GM12891 (cell line): ENCODE measurements at regions not wholly inside any gene's neighbourhood (a gene's known extent, or its start where the extent isn't known, plus 50 kb on each side); places are given as distances from the start of the nearest gene placed in this dataset.
"Not testable (repeated sequence)": the region's sequence is repeated elsewhere in the genome, so short reads cannot be mapped to it uniquely, and the experiment has no call there.

Experiments used
- DNase-seq: peaks from one replicate; pipeline ENCODE4 v3.0.0; 2011; ENCODE audit warnings: low spot score; ENCODE audit not compliant: insufficient read length
- FAIRE-seq: peaks from 2 replicates; lab custom pipeline; 2011; peaks lifted over from hg19 to GRCh38; lab: Jason Lieb, UNC
- PAX5 ChIP-seq: IDR thresholded peaks from 2 replicates; pipeline ENCODE4 v1.6.1; 2011; ENCODE audit warnings: low read length, moderate library complexity, mild to moderate bottlenecking; ENCODE audit not compliant: insufficient read depth, severe bottlenecking
- POLR2A ChIP-seq: IDR thresholded peaks from 2 replicates; pipeline ENCODE4 v1.6.1; 2011; ENCODE audit warnings: low read depth, low read length, control low read depth
- POLR2AphosphoS5 ChIP-seq: IDR thresholded peaks from 2 replicates; pipeline ENCODE4 v1.6.1; 2011; ENCODE audit warnings: low read depth, low read length, control low read depth
- POU2F2 ChIP-seq: IDR thresholded peaks from 2 replicates; pipeline ENCODE4 v1.6.1; 2011; ENCODE audit warnings: low read depth, mild to moderate bottlenecking, control low read depth, low read length, moderate library complexity
- SPI1 ChIP-seq: IDR thresholded peaks from 2 replicates; pipeline ENCODE4 v1.6.1; 2011; ENCODE audit warnings: low read depth, low read length, control low read depth
- TAF1 ChIP-seq: IDR thresholded peaks from 2 replicates; pipeline ENCODE4 v1.6.1; 2011; ENCODE audit warnings: low read depth, low read length, control low read depth

DNA sequence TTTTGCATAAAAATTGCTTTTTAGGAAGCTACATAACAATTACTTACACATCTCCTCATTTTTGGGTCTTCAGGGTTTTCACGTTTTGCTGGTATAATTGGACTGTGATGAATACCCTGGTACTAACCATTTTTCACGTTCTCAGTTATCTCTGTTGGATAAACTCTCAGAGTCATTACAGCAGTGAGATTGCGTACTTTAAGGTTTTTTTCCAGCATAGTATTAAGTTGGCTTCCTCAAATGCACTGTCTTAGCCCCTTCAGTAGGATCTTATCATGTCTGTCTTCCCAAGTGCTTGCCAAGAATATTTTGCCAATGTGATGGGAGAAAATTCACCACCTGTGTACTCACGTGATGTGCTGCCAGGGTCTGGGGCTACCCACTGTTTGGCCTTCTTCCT, 342.5 kb downstream of the TEX29 start:
- DNase-seq (no peak), FAIRE-seq (no peak)
- TF ChIP-seq POU2F2: no peak
- no peak for TF ChIP-seq TAF1
- no peak for TF ChIP-seq PAX5

DNA sequence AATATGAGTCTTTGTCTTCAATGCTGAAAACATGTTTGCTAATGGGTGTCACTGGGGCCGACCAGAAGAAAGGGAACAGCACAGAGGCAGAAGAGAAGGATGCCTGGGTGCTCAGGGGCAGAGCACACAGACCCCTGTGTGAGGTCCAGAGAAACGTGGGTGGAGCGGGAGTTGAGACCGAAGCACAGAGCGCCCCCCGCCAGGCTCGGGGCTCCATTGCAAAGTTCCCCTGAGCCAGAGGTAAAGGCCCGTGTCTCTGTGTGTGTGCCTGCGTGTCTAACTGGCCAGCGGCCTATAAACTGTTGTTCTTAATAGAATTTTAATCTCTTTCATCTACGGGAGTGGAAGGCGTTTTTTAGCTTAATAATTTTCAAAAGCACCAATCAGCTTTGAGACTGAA, 343.1 kb downstream of the TEX29 start:
- DNase-seq: no peak
- no peak for FAIRE-seq
- TF ChIP-seq TAF1: no peak
- no peak for TF ChIP-seq POLR2A
- no peak for TF ChIP-seq SPI1
- TF ChIP-seq POLR2AphosphoS5: no peak
- no peak for TF ChIP-seq PAX5
- TF ChIP-seq POU2F2: no peak

- DNase-seq (no peak), FAIRE-seq (no peak)
- no peak for TF ChIP-seq POLR2AphosphoS5
- TF ChIP-seq POLR2A: no peak
- no peak for TF ChIP-seq PAX5
- TF ChIP-seq POU2F2: no peak
- TF ChIP-seq TAF1: no peak
- TF ChIP-seq SPI1: no peak
Measured at GRCh38 chr13:111663953-111664421, 343.5 kb downstream of the TEX29 start.

DNA sequence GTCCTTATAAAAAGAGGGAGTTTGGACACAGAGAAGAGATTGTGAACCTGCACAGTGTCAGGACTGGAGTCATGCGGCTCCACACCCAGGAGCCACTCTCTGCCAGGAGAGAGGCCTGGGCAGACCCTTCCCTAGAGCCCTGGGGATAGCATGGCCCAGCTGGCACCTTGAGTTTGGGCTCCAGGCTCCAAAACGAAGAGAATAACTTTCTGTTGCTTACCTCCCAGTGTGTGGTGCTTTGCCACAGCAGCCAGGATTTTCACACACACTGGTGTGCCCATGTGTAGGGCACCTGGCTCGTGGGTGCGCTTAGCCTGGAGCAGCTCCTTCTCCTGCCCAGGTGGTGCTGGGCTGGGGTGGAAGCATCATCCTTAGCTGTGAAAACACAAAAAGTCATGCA, 344.3 kb downstream of the TEX29 start:
- TF ChIP-seq POLR2A: no peak
- no peak for TF ChIP-seq TAF1
- no peak for TF ChIP-seq SPI1
- TF ChIP-seq POLR2AphosphoS5: no peak
- TF ChIP-seq POU2F2: no peak
- no peak for TF ChIP-seq PAX5
- no peak for DNase-seq
- no peak for FAIRE-seq

- FAIRE-seq (no peak), DNase-seq (no peak)
- TF ChIP-seq POLR2A: no peak
Measured at GRCh38 chr13:111665691-111666095, 345.3 kb downstream of the TEX29 start.

DNA sequence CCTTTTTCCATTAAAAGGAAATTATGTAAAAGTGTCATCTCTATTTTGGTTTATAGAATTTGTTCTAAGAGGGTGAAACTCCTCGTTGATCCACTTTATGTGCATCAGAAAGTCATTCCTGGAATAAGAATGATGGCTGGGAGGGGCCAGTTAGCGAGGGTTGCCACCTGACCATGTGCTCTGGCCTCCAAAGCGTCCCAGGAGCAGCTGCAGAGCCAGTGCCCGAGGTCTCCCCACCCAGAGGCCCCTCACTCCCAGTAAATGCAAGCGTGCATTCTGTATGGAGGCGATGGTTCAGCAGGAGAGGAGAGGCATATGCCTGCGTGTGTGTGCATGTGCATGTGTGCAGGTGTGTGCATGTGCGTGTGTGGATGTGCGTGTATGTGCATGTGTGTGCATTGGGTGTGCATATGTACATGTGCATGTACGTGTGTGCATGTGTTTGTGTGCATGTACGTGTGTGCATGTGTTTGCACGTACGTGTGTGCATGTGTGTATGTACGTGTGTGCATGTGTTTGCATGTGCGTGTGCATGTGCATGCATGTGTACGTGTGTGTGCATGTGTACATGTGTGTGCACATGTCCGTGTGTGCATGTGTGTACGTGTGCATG, 345.8 kb downstream of the TEX29 start:
- FAIRE-seq: peak; percentile 63
- no peak for DNase-seq
- TF ChIP-seq POU2F2: peak; percentile 33; the same call in 1 of the 2 replicates
- no peak for TF ChIP-seq SPI1

DNA sequence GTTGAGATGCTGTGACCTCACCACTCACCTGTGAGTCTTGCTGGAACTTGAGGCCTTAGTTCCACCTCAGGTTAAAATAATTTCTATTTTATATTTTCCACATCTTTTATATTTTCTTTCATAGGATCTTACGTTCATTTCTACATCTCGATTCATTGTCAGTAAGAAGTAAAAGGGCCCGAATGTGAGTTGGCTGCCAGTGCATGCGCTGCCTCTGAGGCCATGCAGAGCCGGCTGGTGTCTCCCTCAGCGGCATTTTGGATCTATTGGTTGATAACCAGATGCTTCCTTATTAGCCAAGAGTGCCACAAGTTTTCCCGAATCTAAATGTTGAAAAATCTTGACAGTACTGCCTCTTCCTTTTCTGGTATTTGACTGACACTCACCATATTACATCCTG, 347.3 kb downstream of the TEX29 start:
- no peak for TF ChIP-seq PAX5
- no peak for TF ChIP-seq POLR2A
- no peak for TF ChIP-seq POU2F2
- no peak for TF ChIP-seq SPI1
- TF ChIP-seq TAF1: no peak
- no peak for TF ChIP-seq POLR2AphosphoS5
- FAIRE-seq (no peak), DNase-seq (no peak)

GRCh38 chr13:111668451-111668850, 348.0 kb downstream of the TEX29 start:
- TF ChIP-seq SPI1 (no peak), TAF1 (no peak), POLR2A (no peak), POLR2AphosphoS5 (no peak), POU2F2 (no peak), PAX5 (no peak)
- no peak for DNase-seq
- FAIRE-seq: no peak

DNA sequence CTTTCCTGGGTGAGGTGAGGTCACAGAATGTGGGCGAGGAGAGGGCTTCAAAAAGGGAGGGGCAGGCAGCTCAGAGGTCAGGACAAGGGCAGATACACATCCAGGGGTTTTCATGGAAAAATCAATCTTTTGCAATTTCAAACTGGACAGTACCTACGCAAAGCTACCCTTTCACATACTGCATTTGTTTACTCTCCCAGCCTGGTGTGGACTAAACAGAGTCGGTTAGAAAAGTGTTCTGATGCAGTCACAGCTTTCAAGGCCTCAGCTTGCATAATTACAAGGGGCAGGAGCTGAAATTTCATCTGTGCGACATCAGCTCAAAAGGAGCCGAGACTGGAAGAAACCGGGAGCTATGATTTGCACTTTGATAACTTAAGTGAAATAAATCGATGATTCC, 351.8 kb downstream of the TEX29 start:
- not testable (repeated sequence) for FAIRE-seq, DNase-seq

DNA sequence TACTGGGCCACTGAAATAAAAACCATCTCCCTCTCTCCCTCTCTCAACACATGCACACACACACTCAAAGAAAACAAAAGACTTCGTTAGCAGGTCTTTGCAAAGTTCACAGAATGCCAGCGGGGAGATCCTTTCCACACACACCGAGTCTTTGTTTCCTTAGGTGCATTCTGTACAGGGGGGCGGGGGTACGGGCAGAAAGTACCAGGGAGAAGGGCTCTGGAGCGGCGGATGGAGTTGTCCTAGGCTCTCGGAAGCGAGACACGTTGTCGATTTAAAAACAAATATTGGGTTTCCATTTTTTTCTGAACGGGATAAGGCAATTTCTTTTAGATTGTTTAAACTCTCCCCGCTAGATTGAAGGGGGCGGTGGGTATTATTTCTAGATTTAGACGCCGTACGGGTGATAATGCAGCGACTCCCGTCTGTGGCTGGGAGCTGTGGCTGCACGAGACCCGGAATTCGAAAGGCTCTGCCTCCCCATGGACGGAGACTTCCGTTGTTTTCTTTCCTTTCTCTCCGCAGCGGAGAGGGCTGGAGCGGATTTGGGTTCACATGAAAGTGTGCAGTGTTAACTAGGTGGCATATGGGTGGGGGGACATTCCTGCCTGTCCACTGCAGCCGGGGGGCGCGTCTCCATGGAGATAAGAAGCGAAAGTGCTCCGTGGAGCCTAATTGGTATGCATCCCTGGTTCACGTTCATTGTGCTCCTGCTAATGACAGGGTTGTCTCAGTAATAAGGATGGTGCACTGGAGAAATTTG, 357.9 kb downstream of the TEX29 start:
- FAIRE-seq, DNase-seq: not testable (repeated sequence)

DNA sequence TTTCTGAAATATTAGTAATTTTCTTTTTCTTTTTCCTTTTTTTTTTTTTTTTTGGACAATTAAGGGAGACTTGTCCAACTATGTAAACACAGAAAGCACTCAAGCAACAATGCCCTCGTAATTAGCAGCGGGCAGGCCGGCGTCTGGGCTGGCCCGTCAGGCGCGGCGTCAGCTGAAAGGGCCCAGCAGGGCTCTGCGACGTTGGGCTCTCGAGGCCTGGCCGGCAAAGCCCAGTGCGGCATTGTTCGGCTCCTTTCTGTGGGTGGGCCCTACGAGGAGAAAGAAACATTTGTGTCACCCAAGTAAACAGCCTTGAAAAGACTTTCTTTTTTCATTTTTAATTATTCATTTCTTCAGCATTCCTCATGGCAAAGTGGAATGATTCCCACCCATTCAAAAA, 359.2 kb downstream of the TEX29 start:
- not testable (repeated sequence) for DNase-seq, FAIRE-seq

DNA sequence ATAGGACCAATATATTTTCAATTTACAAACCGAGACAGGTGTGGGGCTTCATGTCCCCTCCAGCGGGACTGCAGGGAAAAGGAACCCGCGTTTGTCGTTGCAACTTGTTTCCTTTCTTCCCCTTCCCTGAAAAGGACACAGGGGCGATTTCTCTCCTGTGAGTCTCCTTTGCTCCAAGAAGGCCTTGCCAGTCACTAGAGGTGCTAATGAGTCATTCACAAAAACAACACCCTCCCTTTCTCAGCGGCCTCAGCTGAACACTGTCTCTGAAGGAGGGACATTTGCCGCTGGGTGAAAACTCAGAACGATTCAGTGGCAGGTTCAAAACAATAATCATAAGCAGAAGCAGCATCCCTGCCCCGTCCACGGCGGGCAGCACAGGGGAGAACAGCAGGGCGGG, 359.7 kb downstream of the TEX29 start:
- not testable (repeated sequence) for FAIRE-seq, DNase-seq

- not testable (repeated sequence) for DNase-seq, FAIRE-seq
Measured at GRCh38 chr13:111692028-111692427, 371.6 kb downstream of the TEX29 start.

DNA sequence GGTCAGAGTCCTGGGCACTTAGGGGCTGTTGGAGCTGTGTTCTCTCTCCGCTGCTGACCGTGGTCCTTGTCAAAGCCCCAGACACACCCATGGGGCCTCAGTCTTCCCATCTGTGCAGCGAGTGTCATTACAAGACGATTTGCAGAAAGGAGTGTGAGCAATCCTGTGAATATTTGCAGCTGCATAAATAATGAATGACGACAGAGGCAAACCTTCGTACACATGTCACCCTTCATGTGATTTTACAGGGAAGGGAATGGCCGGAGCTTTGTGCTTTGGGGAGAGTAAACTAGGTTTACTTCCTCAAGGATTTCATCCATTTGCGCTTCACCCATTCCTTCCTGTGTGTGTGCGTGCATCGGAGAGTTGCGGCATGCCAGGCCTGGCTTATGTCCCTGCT, 370.8 kb upstream of the SOX1 start:
- not testable (repeated sequence) for DNase-seq, FAIRE-seq

DNA sequence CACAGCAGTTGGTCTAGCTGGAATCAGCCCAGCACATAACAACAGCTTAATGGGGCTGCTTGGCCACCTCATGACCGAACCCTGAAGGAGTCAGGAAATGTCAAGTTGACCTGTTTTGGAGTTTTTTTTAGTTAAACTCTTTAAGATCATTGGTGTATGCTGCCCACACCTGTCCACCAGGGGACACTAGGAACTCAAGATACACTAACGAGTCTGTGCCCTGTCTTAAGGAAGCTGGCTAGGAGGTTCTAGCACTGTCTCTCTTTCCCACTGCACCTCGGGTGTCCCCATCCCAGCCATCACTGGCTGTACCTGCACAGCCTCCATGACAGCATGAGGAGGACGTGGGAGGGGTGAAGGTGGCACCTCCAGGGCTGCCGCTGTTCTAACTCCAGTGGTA, 364.9 kb upstream of the SOX1 start:
- FAIRE-seq, DNase-seq: not testable (repeated sequence)
